Left ventricle myocardium inferior (tissue), 1 donor: ENCODE measurements at regions not wholly inside any gene's neighbourhood (a gene's known extent, or its start where the extent isn't known, plus 50 kb on each side); places are given as distances from the start of the nearest gene placed in this dataset.

Experiments used
- DNase-seq: peaks from one replicate; pipeline ENCODE4 v3.0.0-alpha.2; 2020
- H3K27ac ChIP-seq: fragments of 200-600 bp; replicated peaks from 2 replicates; pipeline ENCODE4 v1.8.0; 2021
- H3K27me3 ChIP-seq: fragments of 200-600 bp; 2 replicates; pipeline ENCODE4 v1.8.0; 2021; ENCODE audit warnings: low read depth
- H3K36me3 ChIP-seq: fragments of 200-600 bp; 2 replicates; pipeline ENCODE4 v1.8.0; 2021
- H3K4me1 ChIP-seq: fragments of 200-600 bp; 2 replicates; pipeline ENCODE4 v1.8.0; 2021
- H3K4me3 ChIP-seq: fragments of 200-600 bp; 2 replicates; pipeline ENCODE4 v1.8.0; 2021; ENCODE audit warnings: mild to moderate bottlenecking, moderate library complexity
- H3K9me3 ChIP-seq: fragments of 200-600 bp; replicated peaks from 2 replicates; pipeline ENCODE4 v1.8.0; 2021
- intact Hi-C: fragments of 100-400 bp; cut with micrococcal nuclease; formaldehyde crosslinking; loops from one replicate; pipeline ENCODE4 v1.11.0; 2022
- TF ChIP-seq, protein P1 (sequence below): fragments of 200-600 bp; IDR thresholded peaks from 2 replicates; pipeline ENCODE4 v1.8.0; 2021; ENCODE audit warnings: antibody characterized with exemption, mild to moderate bottlenecking, borderline replicate concordance
- donor health status: DM: no; HTN: yes; CAD: no; lungs with severe emphysema.

DNA sequence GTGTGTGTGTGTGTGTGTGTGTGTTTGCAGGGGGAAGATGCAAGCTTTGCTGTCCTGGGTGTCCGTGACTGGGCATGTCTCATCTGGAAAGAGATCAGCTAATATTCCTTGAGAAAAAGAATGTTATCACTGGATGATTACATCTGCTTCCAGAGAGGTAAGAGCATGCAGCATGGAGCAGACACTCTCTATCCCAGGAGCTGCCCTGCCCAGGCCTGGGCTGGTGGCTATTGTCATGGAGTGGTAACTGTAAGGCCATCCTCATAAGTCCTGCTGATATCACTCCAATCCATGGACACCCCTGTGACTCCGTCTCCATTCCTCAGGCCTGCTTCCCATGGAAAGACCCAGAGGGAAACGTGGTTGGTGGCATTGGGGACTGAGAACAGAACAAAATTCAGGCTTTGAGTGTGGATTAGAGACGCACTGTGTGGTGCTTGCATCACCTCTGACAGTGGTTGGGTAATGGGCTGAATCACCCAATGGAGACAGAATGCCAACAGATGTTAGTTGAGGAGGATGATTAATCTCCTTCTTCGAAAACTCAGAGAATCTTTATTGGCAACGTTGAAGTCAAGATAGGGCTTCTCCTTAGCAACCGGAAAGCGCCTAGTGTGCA lies 52.0 kb upstream of the KCNIP1 start:
- Histone ChIP-seq H3K27ac (no peak overlapping the region), H3K4me3 (no peak overlapping the region), H3K27me3 (peaks cover 11% of the 10 kb centered on the region), H3K4me1 (no peaks in the 10 kb centered on the region), H3K9me3 (peaks cover 11% of the 10 kb centered on the region), H3K36me3 (no peaks in the 10 kb centered on the region)
- DNase-seq, result no peak
- TF ChIP-seq, protein P1, sequence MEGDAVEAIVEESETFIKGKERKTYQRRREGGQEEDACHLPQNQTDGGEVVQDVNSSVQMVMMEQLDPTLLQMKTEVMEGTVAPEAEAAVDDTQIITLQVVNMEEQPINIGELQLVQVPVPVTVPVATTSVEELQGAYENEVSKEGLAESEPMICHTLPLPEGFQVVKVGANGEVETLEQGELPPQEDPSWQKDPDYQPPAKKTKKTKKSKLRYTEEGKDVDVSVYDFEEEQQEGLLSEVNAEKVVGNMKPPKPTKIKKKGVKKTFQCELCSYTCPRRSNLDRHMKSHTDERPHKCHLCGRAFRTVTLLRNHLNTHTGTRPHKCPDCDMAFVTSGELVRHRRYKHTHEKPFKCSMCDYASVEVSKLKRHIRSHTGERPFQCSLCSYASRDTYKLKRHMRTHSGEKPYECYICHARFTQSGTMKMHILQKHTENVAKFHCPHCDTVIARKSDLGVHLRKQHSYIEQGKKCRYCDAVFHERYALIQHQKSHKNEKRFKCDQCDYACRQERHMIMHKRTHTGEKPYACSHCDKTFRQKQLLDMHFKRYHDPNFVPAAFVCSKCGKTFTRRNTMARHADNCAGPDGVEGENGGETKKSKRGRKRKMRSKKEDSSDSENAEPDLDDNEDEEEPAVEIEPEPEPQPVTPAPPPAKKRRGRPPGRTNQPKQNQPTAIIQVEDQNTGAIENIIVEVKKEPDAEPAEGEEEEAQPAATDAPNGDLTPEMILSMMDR, result no peak
- intact Hi-C loops, result no loop called here

DNA sequence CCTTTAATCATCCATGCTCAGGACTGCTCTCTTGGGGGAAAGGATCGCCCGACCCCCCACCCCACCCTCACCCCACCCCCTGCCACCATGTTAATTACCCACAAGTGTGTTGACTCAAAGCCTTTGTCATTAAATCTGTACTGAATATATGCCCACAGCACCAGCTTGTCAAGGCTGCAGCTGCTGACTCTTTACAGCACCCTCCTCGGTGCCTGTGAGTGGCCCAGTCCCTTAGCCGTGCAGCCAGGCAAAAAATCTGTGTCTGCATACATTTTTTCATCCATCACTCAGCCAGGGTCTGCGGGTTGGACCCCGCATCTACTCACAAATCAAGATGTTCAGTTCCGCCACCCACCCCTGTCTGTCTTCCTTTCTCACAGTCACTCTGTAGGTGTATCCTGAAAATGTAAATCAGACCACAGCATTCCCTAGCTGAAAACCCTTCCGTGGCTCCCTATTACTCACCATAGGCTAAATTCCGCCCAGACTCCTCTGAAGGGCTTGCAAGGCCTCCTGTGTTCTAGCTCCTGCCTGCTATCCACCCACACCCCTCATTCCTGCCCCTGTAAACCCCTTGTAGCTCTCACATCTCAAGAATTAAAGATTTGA lies 53.7 kb upstream of the KCNIP1 start:
- Histone ChIP-seq H3K4me3 (no peak overlapping the region), H3K27ac (no peak overlapping the region), H3K36me3 (no peaks in the 10 kb centered on the region), H3K4me1 (no peaks in the 10 kb centered on the region), H3K27me3 (peaks cover 11% of the 10 kb centered on the region), H3K9me3 (peaks cover 12% of the 10 kb centered on the region)
- intact Hi-C loops, result no loop called here
- TF ChIP-seq, protein P1, result no peak
- no peak for DNase-seq

DNA sequence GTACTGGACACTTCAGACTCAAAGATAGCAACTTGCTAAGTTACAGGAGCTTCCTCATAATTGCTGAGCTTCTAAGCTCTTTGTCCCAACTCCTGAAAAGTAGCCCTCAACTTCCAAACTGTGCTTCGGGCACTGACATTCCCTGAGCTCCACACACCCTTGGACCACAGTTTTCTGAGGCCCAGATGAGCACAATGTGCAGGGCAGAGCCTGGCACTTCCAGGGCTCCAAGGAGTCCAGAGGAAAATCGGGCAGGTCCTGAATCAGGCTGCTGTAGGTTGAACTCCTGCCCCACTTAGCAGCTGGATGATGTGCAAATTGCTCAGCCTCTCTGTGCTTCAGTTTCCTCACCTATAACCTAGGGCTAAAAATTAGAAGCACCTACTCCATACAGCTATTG lies 54.6 kb upstream of the KCNIP1 start:
- intact Hi-C loops, result no loop called here
- no peaks in the 10 kb centered on the region for H3K36me3 ChIP-seq
- TF ChIP-seq, protein P1, result no peak

DNA sequence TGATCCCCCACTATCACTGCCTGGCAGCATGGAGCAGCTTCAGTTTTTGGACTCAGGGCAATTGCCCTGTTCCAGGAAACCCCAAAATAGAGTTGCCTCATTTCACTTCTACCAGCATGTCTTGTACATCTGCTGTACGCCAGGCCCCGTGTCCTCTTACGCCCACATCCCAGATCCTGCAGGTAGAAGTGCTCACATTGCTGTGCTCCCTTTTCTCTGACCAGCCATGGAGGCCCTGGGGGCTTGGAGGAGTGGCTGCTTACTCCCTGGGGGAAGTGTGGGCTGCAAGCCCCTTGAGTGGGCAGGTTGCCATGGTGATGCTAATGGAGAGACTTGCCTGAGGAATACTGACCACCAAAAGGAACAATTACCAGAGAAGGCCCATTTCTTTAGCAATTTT lies 55.6 kb upstream of the KCNIP1 start:
- Histone ChIP-seq H3K36me3 (no peaks in the 10 kb centered on the region), H3K4me1 (no peaks in the 10 kb centered on the region), H3K4me3 (no peak overlapping the region), H3K27me3 (peaks cover 11% of the 10 kb centered on the region), H3K9me3 (peaks cover 12% of the 10 kb centered on the region), H3K27ac (no peak overlapping the region)
- intact Hi-C loops, result no loop called here
- DNase-seq, result no peak
- TF ChIP-seq, protein P1, result no peak

More for the DNA sequence above, 54.6 kb upstream of the KCNIP1 start:
- Histone ChIP-seq H3K4me3 (no peak overlapping the region), H3K27me3 (peaks cover 11% of the 10 kb centered on the region), H3K9me3 (peaks cover 12% of the 10 kb centered on the region), H3K4me1 (no peaks in the 10 kb centered on the region), H3K27ac (no peak overlapping the region)
- no peak for DNase-seq

DNA sequence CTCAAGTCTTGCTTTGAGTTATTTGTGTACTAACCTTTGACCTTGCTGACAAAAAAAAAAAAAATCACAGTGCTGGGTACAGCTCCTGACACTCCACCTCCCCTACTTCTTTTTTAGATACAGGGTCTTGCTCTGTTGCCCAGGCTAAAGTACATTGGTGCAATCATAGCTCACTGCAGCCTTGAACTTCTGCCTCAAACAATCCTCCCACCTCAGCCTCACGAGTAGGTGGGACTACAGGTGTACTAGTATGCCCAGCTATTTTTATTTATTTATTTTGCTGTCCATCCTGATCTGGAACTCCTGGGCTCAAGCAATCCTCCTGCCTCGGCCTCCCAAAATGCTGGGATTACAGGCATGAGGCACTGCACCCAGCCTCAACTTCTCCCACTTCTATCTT lies 57.2 kb upstream of the KCNMB1 start:
- Histone ChIP-seq H3K27me3 (no peaks in the 10 kb centered on the region), H3K4me3 (no peak overlapping the region), H3K27ac (no peak overlapping the region), H3K9me3 (peaks cover 12% of the 10 kb centered on the region), H3K4me1 (no peaks in the 10 kb centered on the region), H3K36me3 (no peaks in the 10 kb centered on the region)
- TF ChIP-seq, protein P1, result no peak
- no peak for DNase-seq
- intact Hi-C loops, result no loop called here
